ENCODE measurements at regions not wholly inside any gene's neighbourhood (a gene's known extent, or its start where the extent isn't known, plus 50 kb on each side); places are given as distances from the start of the nearest gene placed in this dataset.

GRCh38 chr2:6574121-6574520 is 291.6 kb downstream of the CMPK2 start:
- no peak for TF ChIP-seq EZH2 (IDR thresholded peaks at IDR 0.05)
- TF ChIP-seq, protein P1, sequence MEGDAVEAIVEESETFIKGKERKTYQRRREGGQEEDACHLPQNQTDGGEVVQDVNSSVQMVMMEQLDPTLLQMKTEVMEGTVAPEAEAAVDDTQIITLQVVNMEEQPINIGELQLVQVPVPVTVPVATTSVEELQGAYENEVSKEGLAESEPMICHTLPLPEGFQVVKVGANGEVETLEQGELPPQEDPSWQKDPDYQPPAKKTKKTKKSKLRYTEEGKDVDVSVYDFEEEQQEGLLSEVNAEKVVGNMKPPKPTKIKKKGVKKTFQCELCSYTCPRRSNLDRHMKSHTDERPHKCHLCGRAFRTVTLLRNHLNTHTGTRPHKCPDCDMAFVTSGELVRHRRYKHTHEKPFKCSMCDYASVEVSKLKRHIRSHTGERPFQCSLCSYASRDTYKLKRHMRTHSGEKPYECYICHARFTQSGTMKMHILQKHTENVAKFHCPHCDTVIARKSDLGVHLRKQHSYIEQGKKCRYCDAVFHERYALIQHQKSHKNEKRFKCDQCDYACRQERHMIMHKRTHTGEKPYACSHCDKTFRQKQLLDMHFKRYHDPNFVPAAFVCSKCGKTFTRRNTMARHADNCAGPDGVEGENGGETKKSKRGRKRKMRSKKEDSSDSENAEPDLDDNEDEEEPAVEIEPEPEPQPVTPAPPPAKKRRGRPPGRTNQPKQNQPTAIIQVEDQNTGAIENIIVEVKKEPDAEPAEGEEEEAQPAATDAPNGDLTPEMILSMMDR (IDR thresholded peaks at IDR 0.05), result no peak

All from neural progenitor cell (in vitro differentiated cells).